Loucy (cell line): ENCODE measurements at regions not wholly inside any gene's neighbourhood (a gene's known extent, or its start where the extent isn't known, plus 50 kb on each side); places are given as distances from the start of the nearest gene placed in this dataset.
"Not testable (repeated sequence)": the region's sequence is repeated elsewhere in the genome, so short reads cannot be mapped to it uniquely, and the experiment has no call there.

ENCODE experiments used
- H2AFZ ChIP-seq: fragments of 200-600 bp; sonication (generic); 2 replicates; pipeline ENCODE4 v1.6.0; 2016; ENCODE audit warnings: antibody characterized with exemption, mild to moderate bottlenecking, low read length, moderate library complexity
- H3F3A ChIP-seq: fragments of 200-600 bp; 2 replicates; pipeline ENCODE4 v1.6.0; 2016; ENCODE audit warnings: antibody characterized with exemption, low read depth, mild to moderate bottlenecking
- H3K27me3 ChIP-seq: fragments of 200-600 bp; sonication (generic); 2 replicates; pipeline ENCODE4 v1.6.1; 2014; ENCODE audit warnings: low read length, mild to moderate bottlenecking; ENCODE audit not compliant: insufficient read depth, poor library complexity, severe bottlenecking
- H3K36me3 ChIP-seq: fragments of 200-600 bp; sonication (generic); 2 replicates; pipeline ENCODE4 v1.6.1; 2016; ENCODE audit warnings: low read length; ENCODE audit not compliant: insufficient read depth
- H3K4me1 ChIP-seq: fragments of 200-600 bp; sonication (generic); 2 replicates; pipeline ENCODE4 v1.5.1; 2014; ENCODE audit warnings: low read length, mild to moderate bottlenecking; ENCODE audit not compliant: insufficient read depth, poor library complexity, severe bottlenecking
- H3K4me2 ChIP-seq: fragments of 200-600 bp; sonication (generic); 2 replicates; pipeline ENCODE4 v1.6.0; 2014; ENCODE audit warnings: antibody characterized with exemption, low read length, low read depth, mild to moderate bottlenecking; ENCODE audit not compliant: poor library complexity, severe bottlenecking
- H3K4me3 ChIP-seq: fragments of 200-600 bp; sonication (generic); 2 replicates; pipeline ENCODE4 v1.5.1; 2014; ENCODE audit warnings: low read length, mild to moderate bottlenecking, mixed read lengths; ENCODE audit not compliant: poor library complexity, severe bottlenecking
- H3K79me2 ChIP-seq: fragments of 200-600 bp; sonication (generic); 2 replicates; pipeline ENCODE4 v1.6.1; 2014; ENCODE audit warnings: low read length; ENCODE audit not compliant: insufficient read depth
- H3K9ac ChIP-seq: fragments of 200-600 bp; sonication (generic); 2 replicates; pipeline ENCODE4 v1.6.0; 2014; ENCODE audit warnings: mild to moderate bottlenecking, low read depth, low read length, moderate library complexity; ENCODE audit not compliant: poor library complexity, severe bottlenecking
- H3K9me2 ChIP-seq: fragments of 200-600 bp; sonication (generic); replicated peaks from 2 replicates; pipeline ENCODE4 v1.6.1; 2016; ENCODE audit warnings: low read depth, low read length, mixed read lengths
- H3K9me3 ChIP-seq: fragments of 200-600 bp; sonication (generic); 2 replicates; pipeline ENCODE4 v1.6.1; 2014; ENCODE audit warnings: mild to moderate bottlenecking, antibody characterized with exemption, low read length, low read depth; ENCODE audit not compliant: insufficient read depth
- H4K20me1 ChIP-seq: fragments of 200-600 bp; sonication (generic); 2 replicates; pipeline ENCODE4 v1.6.0; 2014; ENCODE audit warnings: antibody characterized with exemption, low read length, mild to moderate bottlenecking; ENCODE audit not compliant: insufficient read depth, poor library complexity, severe bottlenecking
- CTCF ChIP-seq: fragments of 200-600 bp; sonication (generic); conservative IDR thresholded peaks from 2 replicates; pipeline ENCODE4 v1.5.1; 2014; ENCODE audit warnings: mild to moderate bottlenecking, antibody characterized with exemption, low read length
- EZH2phosphoT487 ChIP-seq: fragments of 200-600 bp; IDR thresholded peaks from 2 replicates; pipeline ENCODE4 v1.6.1; 2018; ENCODE audit warnings: antibody characterized with exemption, mild to moderate bottlenecking, moderate library complexity, borderline replicate concordance

DNA sequence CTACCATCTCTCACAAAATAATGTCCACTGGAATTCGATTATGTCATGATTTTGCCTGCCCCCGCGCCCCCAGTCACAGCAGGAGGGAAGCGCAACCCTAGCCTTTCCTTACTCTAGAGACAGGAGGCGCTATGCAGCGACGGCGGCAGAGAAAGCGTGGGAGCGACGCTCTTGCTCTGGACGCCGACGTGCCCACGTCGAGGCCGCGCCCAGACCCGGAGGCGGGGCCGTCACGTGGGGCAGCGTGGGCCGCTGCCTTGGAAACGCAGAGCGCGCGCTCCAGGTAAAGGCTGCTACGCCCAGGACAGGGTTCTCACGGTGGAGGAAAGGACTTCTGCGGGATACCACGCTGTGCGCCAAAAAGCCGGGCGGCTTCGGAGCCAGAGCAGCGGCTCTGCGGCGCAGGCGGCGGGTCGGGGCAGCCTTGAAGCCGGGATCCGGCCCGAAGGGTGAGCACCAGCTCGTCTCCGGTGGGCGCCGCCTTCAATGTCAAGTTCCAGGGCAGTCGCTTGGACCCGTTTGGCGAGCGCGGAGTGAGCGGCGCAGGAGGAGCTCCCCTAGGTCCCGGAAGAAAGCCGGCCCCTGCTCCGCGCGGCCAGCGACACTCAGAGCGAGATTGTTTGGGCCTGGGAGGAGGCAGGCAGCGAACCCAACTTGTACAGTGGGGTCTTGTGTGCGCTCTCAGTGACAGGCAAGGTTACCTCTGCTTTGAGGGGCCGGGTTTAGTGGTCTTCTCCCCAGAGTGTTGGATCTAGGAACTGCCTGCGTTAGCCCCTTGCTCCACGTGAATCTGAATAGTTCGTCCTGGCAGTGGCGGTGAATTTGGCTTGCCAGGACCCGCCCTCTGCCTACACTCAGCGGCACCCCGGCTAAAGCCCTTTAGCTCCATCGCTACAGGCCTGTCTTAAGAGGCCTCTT, 121.7 kb downstream of the MRPL57 start:
- Histone ChIP-seq H3K4me2 (peak overlapping the region; percentile 78), H4K20me1 (no peaks in the 10 kb centered on the region), H3K4me1 (peaks cover 16% of the 10 kb centered on the region), H3K9me2 (no peaks in the 10 kb centered on the region), H3K79me2 (0 out of 2 replicates have a peak, but pooled peaks cover 5% of the 10 kb centered on the region), H2AFZ (peak overlapping the region; percentile 93), H3F3A (no peaks in the 10 kb centered on the region), H3K9ac (peak overlapping the region; percentile 60), H3K4me3 (peak overlapping the region; percentile 85), H3K9me3 (no peaks in the 10 kb centered on the region), H3K36me3 (peaks cover 2% of the 10 kb centered on the region; the same call in 1 of the 2 replicates), H3K27me3 (no peaks in the 10 kb centered on the region)
- no peak for TF ChIP-seq EZH2phosphoT487
- TF ChIP-seq CTCF = peak; percentile 70

DNA sequence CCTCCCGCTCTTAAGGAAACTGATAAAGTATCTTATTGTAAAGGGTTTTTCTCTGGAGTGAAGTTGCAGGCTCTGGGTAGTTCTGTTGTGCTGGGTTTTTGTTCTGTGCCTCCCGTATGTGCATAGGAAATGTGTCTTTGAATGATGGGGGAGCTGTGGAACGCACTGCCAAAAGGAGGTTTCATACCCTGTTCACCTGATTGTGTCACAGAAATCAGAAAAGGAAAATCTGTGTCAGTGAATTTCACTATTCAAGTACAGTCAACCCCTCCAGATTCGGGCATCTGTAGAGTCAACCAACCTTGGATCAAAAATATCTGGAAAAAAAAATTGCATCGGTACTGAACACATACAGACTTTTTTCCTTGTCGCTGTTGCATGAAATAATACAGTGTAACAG, 127.8 kb downstream of the MRPL57 start:
- Histone ChIP-seq H3K36me3 (peaks cover 22% of the 10 kb centered on the region), H4K20me1 (no peaks in the 10 kb centered on the region), H2AFZ (no peak overlapping the region), H3K4me2 (no peak overlapping the region), H3K9ac (no peak overlapping the region), H3K4me1 (peaks cover under 1% of the 10 kb centered on the region), H3F3A (no peaks in the 10 kb centered on the region), H3K4me3 (no peak overlapping the region), H3K79me2 (0 out of 2 replicates have a peak, but pooled peaks cover under 1% of the 10 kb centered on the region), H3K9me3 (no peaks in the 10 kb centered on the region), H3K27me3 (no peaks in the 10 kb centered on the region), H3K9me2 (no peaks in the 10 kb centered on the region)
- TF ChIP-seq EZH2phosphoT487 (no peak), CTCF (no peak)

GRCh38 chr13:21306300-21307073, 130.0 kb downstream of the MRPL57 start:
- H3K27me3 ChIP-seq, H3K4me2 ChIP-seq, H3K4me1 ChIP-seq, H2AFZ ChIP-seq, H3K79me2 ChIP-seq, H4K20me1 ChIP-seq, H3K9me2 ChIP-seq, H3K9ac ChIP-seq, H3F3A ChIP-seq, H3K4me3 ChIP-seq, H3K9me3 ChIP-seq: not testable (repeated sequence)
- H3K36me3 ChIP-seq = peaks cover 45% of the 10 kb centered on the region

GRCh38 chr13:21307158-21307557, 130.7 kb downstream of the MRPL57 start:
- not testable (repeated sequence) for H4K20me1 ChIP-seq, H3K27me3 ChIP-seq, H3K79me2 ChIP-seq, H3K9ac ChIP-seq, H2AFZ ChIP-seq, H3K4me1 ChIP-seq, H3K9me3 ChIP-seq, H3F3A ChIP-seq, H3K4me3 ChIP-seq, H3K4me2 ChIP-seq, H3K9me2 ChIP-seq
- peaks cover 51% of the 10 kb centered on the region for H3K36me3 ChIP-seq
